GM10248 (cell line): ENCODE measurements at regions not wholly inside any gene's neighbourhood (a gene's known extent, or its start where the extent isn't known, plus 50 kb on each side); places are given as distances from the start of the nearest gene placed in this dataset.

Source experiments
- CTCF ChIA-PET: fragments of 300-600 bp; sonication (Branson Sonifier 250); formaldehyde crosslinking; extraction: SDS; loops from one replicate; lab custom pipeline; 2021; ENCODE audit warnings: antibody characterized with exemption; lab: Yijun Ruan, JAX
- POLR2A ChIA-PET: fragments of 350-650 bp; sonication (Branson Sonifier 250); formaldehyde crosslinking; extraction: SDS; loops from one replicate; lab custom pipeline; 2020; ENCODE audit warnings: antibody characterized with exemption; lab: Yijun Ruan, JAX
- DNase-seq: peaks from one replicate; pipeline ENCODE4 v3.0.0; 2012; ENCODE audit errors: extremely low spot score
- CTCF ChIP-seq: IDR thresholded peaks from 2 replicates; pipeline ENCODE4 v1.5.1; 2012; ENCODE audit warnings: mild to moderate bottlenecking, low read depth; ENCODE audit errors: extremely low read depth, missing control alignments, control extremely low read depth

- CTCF ChIA-PET = no interaction called here
- POLR2A ChIA-PET = no interaction called here
- TF ChIP-seq CTCF = no peak
Measured at GRCh38 chr10:59517341-59517899, 155.1 kb upstream of the FAM13C start.

GRCh38 chr10:59513558-59513957 lies 151.2 kb upstream of the FAM13C start:
- ChIA-PET POLR2A (no interaction called here), CTCF (interaction anchor here (1.4 to 1.5 kb wide), 3 partner anchors 10 to 30 kb away, joined by 3 read pairs; no protein-coding TSS in a partner anchor)
- no peak for DNase-seq
- TF ChIP-seq CTCF = no peak

More at GRCh38 chr10:59517341-59517899, 155.1 kb upstream of the FAM13C start:
- DNase-seq = no peak

GRCh38 chr10:59512951-59513350 lies 150.6 kb upstream of the FAM13C start:
- no peak for TF ChIP-seq CTCF
- ChIA-PET CTCF (interaction anchor here (1.4 to 1.5 kb wide), 3 partner anchors 9 to 30 kb away, joined by 3 read pairs; no protein-coding TSS in a partner anchor), POLR2A (no interaction called here)
- no peak for DNase-seq

- TF ChIP-seq CTCF = no peak
- ChIA-PET CTCF (no interaction called here), POLR2A (no interaction called here)
- no peak for DNase-seq
Measured at GRCh38 chr10:59508956-59509355, 146.6 kb upstream of the FAM13C start.

GRCh38 chr10:59508296-59508695 lies 145.9 kb upstream of the FAM13C start:
- CTCF ChIA-PET = no interaction called here
- POLR2A ChIA-PET = no interaction called here
- TF ChIP-seq CTCF = no peak
- DNase-seq = no peak

- TF ChIP-seq CTCF = no peak
- DNase-seq = no peak
- POLR2A ChIA-PET = no interaction called here
- CTCF ChIA-PET = interaction anchor here (1.2 kb wide), 1 partner anchor 16 kb away, joined by 3 read pairs; no protein-coding TSS in a partner anchor
Measured at GRCh38 chr10:59505926-59506325, 143.6 kb upstream of the FAM13C start.
